ENCODE measurements at regions not wholly inside any gene's neighbourhood (a gene's known extent, or its start where the extent isn't known, plus 50 kb on each side); places are given as distances from the start of the nearest gene placed in this dataset.

DNA sequence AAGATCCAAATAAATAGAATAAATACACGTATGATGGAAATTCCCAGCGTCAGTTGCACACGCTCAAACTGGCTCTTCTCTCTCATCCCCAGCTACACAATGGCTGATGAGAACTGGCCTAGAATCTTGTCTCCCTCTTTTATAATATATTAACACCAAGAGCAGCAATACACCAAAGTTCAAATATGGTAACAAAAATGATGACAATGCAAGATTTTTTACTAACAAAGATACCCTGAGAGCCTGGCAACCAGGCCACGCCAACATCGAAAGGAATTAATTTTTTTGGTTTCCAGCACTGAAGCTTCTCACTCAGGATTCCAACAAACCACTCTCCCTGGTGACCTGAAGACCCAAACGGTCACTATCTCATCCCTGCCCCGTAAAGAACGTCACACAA, 302.7 kb upstream of the ID2 start:
- Histone ChIP-seq H3K9me3 (replicated peaks in 1 of 3) (no peaks in the 10 kb centered on the region), H3K27ac (no peak overlapping the region), H3K4me1 (replicated peaks in 1 of 2) (no peaks in the 10 kb centered on the region), H3K4me3 (no peak overlapping the region), H3K27me3 (no peaks in the 10 kb centered on the region), H3K36me3 (replicated peaks in 1 of 2) (no peaks in the 10 kb centered on the region)
- DNase-seq, result no peak
- TF ChIP-seq CTCF (IDR thresholded peaks at IDR 0.05), result no peak
- TF ChIP-seq POLR2A (IDR thresholded peaks at IDR 0.05), result no peak
- 85 to 95% (median 90%) methylated on average over 8 of the region's 8 CpGs for WGBS, 4 donors
- intact Hi-C loops (cut with DNase I), result no loop called here

DNA sequence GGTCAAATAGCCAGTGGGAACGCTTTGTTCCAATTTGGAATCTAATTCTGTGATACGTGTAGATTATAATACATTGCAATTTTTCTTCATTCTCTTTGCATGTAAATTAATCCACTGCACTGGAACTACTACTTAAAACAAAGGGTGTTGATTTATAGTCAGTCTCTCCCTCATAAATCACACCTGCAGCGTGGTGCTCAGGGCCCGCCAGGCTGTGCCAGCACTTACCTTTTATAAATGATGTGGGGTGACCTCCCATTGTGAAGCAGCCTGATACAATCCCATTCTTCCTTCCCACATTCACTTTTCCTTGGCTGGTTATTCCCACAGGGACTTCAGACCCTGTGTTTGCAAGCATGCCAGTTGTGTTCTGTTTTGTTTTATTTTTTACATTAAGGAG, 302.3 kb upstream of the ID2 start:
- no peaks in the 10 kb centered on the region for H3K36me3 ChIP-seq (replicated peaks in 1 of 2)
- no peak for DNase-seq
- H3K4me3 ChIP-seq, result no peak overlapping the region
- H3K9me3 ChIP-seq (replicated peaks in 1 of 3), result no peaks in the 10 kb centered on the region
- intact Hi-C loops (cut with DNase I), result no loop called here
- H3K27me3 ChIP-seq, result no peaks in the 10 kb centered on the region
- TF ChIP-seq POLR2A (IDR thresholded peaks at IDR 0.05) (no peak), CTCF (IDR thresholded peaks at IDR 0.05) (no peak)
- no peak overlapping the region for H3K27ac ChIP-seq
- 80 to 92% (median 81%) methylated on average over 4 of the region's 4 CpGs for WGBS, 4 donors
- H3K4me1 ChIP-seq (replicated peaks in 1 of 2), result no peaks in the 10 kb centered on the region

GRCh38 chr2:8380026-8380425, 301.8 kb upstream of the ID2 start:
- no peaks in the 10 kb centered on the region for H3K27me3 ChIP-seq
- no peaks in the 10 kb centered on the region for H3K36me3 ChIP-seq (replicated peaks in 1 of 2)
- 63 to 85% (median 71%) methylated on average over 5 to 6 of the region's 6 CpGs for WGBS, 4 donors
- no peak overlapping the region for H3K27ac ChIP-seq
- H3K9me3 ChIP-seq (replicated peaks in 1 of 3), result no peaks in the 10 kb centered on the region
- H3K4me1 ChIP-seq (replicated peaks in 1 of 2), result no peaks in the 10 kb centered on the region
- intact Hi-C loops (cut with DNase I), result no loop called here
- peak in 4 of 7 donors; percentile 13 to 68 (median 36) for DNase-seq
- TF ChIP-seq POLR2A (IDR thresholded peaks at IDR 0.05) (no peak), CTCF (IDR thresholded peaks at IDR 0.05) (no peak)
- H3K4me3 ChIP-seq, result no peak overlapping the region

DNA sequence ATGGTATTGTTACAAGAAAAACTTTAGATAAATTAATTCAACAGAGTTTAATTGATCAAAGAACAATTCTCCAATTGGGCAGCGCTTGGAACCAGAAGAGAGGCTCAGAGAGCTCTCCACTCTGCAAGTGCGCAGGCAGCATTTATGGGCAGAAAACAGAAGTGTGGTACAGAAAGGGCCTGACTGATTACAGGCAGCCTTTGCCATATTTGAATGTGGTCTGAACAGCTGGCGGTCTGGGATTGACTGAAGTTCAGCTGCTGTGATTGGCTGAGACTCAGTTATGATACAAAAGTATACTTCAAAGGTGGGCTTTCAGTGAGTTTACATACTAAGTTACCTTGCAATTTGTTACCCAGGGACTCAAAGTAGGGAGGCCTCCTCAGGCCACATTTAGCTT, 301.3 kb upstream of the ID2 start:
- DNase-seq, result no peak
- no peaks in the 10 kb centered on the region for H3K27me3 ChIP-seq
- intact Hi-C loops (cut with DNase I), result no loop called here
- TF ChIP-seq CTCF (IDR thresholded peaks at IDR 0.05), result no peak
- TF ChIP-seq POLR2A (IDR thresholded peaks at IDR 0.05), result no peak
- H3K9me3 ChIP-seq (replicated peaks in 1 of 3), result no peaks in the 10 kb centered on the region
- H3K36me3 ChIP-seq (replicated peaks in 1 of 2), result no peaks in the 10 kb centered on the region
- H3K27ac ChIP-seq, result no peak overlapping the region
- WGBS, 4 donors, result 57 to 96% (median 81%) methylated on average over 3 of the region's 3 CpGs
- no peak overlapping the region for H3K4me3 ChIP-seq
- H3K4me1 ChIP-seq (replicated peaks in 1 of 2), result no peaks in the 10 kb centered on the region

Data from adrenal gland (tissue), 9 donors.